IPS-15b (cell line): ENCODE measurements at regions not wholly inside any gene's neighbourhood (a gene's known extent, or its start where the extent isn't known, plus 50 kb on each side); places are given as distances from the start of the nearest gene placed in this dataset.

ENCODE experiments used
- H3K27me3 ChIP-seq: one replicate; pipeline ENCODE4 v1.6.1; 2013; ENCODE audit warnings: low read length; ENCODE audit not compliant: control insufficient read depth, insufficient read depth
- H3K36me3 ChIP-seq: one replicate; pipeline ENCODE4 v1.6.1; 2013; ENCODE audit warnings: low read length; ENCODE audit not compliant: control insufficient read depth, insufficient read depth
- H3K4me1 ChIP-seq: one replicate; pipeline ENCODE4 v1.6.1; 2013; ENCODE audit warnings: mild to moderate bottlenecking, low read length; ENCODE audit not compliant: control insufficient read depth, insufficient read depth
- H3K4me3 ChIP-seq: one replicate; pipeline ENCODE4 v1.5.1; 2013; ENCODE audit warnings: low read depth, low read length
- H3K9ac ChIP-seq: one replicate; pipeline ENCODE4 v1.6.1; 2013; ENCODE audit warnings: low read depth, mild to moderate bottlenecking, low read length
- H3K9me3 ChIP-seq: one replicate; pipeline ENCODE4 v1.6.1; 2013; ENCODE audit warnings: mild to moderate bottlenecking, low read length; ENCODE audit not compliant: control insufficient read depth, insufficient read depth

DNA sequence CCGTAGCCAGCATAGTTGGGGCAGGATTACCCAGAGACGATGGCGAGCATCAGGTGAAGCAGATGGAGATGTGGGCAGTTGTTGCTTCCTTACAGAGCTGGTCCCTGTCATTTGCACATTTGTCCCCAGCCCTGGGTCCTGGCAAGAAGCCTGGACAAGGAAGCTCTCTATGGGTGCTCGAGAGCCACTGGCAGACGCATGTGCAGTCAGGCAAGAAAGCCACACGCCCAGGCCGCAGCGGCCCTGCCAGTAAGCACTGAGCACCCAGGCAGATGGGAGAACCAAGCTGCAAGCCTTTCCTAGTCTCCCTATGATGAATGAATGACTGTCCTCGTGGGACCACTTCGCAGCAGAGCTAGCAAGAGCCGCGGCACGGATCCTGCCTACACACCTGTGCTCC, 182.8 kb downstream of the FOXO1 start:
- no peak overlapping the region for H3K9ac ChIP-seq
- peaks cover 5% of the 10 kb centered on the region for H3K4me1 ChIP-seq
- H3K36me3 ChIP-seq: no peaks in the 10 kb centered on the region
- H3K9me3 ChIP-seq: no peaks in the 10 kb centered on the region
- no peak overlapping the region for H3K4me3 ChIP-seq
- H3K27me3 ChIP-seq: no peaks in the 10 kb centered on the region

DNA sequence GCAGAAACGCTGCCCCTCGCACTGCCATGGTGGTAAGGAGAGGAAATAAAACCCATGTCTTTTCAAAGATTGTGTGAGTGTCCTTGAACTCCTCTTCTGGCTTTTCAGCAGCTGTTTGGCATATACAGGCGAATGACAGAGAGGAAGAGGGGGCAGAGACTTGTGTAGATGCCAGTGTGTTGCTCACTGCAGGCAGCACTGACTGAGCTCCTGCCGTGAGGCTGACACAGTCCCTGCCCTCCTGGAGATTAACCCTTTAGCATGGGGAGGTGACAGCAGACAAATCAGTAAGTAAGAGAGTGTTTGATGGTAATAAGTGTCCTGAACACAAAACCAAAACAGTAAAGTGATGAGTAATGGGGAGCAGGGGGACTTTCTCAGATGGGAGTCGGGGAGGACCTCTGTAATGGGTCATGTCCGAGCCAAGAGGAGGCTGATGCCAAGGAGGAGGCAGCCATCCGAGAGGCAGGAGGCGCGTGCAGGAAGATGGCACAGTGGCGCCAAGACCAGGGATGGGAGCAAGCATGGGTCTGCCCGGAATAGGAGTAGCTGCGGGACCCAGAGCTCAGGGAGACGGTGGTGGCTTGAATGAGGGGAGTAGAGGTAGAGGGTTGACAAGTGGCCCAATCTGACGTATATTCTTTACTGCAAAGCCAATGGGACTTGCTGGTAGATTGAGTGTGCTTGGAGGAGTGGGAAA, 182.2 kb downstream of the FOXO1 start:
- no peaks in the 10 kb centered on the region for H3K27me3 ChIP-seq
- peaks cover 5% of the 10 kb centered on the region for H3K4me1 ChIP-seq
- no peak overlapping the region for H3K9ac ChIP-seq
- no peak overlapping the region for H3K4me3 ChIP-seq
- no peaks in the 10 kb centered on the region for H3K36me3 ChIP-seq
- no peaks in the 10 kb centered on the region for H3K9me3 ChIP-seq

DNA sequence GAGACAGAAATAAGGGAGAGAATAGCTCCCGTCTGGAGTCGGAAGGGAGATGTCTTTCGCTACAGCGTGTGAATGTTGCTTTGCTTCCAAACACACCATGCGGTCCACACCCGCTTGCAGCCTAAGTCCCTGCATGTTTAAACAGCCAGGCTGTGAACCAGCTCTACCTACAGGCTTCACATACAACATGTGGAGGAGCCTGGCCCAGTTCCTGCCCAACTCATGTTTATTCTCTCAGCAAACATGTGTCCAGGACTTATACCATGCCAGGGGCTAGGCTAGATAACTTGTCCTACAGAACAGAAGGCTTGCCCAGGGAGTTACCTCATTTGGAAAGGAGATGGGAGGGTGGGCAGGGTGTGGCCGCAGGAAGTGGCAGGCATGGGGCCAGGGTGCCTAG, 181.5 kb downstream of the FOXO1 start:
- Histone ChIP-seq H3K4me1 (peaks cover 5% of the 10 kb centered on the region), H3K27me3 (no peaks in the 10 kb centered on the region), H3K9me3 (no peaks in the 10 kb centered on the region), H3K9ac (no peak overlapping the region), H3K4me3 (no peak overlapping the region), H3K36me3 (no peaks in the 10 kb centered on the region)

DNA sequence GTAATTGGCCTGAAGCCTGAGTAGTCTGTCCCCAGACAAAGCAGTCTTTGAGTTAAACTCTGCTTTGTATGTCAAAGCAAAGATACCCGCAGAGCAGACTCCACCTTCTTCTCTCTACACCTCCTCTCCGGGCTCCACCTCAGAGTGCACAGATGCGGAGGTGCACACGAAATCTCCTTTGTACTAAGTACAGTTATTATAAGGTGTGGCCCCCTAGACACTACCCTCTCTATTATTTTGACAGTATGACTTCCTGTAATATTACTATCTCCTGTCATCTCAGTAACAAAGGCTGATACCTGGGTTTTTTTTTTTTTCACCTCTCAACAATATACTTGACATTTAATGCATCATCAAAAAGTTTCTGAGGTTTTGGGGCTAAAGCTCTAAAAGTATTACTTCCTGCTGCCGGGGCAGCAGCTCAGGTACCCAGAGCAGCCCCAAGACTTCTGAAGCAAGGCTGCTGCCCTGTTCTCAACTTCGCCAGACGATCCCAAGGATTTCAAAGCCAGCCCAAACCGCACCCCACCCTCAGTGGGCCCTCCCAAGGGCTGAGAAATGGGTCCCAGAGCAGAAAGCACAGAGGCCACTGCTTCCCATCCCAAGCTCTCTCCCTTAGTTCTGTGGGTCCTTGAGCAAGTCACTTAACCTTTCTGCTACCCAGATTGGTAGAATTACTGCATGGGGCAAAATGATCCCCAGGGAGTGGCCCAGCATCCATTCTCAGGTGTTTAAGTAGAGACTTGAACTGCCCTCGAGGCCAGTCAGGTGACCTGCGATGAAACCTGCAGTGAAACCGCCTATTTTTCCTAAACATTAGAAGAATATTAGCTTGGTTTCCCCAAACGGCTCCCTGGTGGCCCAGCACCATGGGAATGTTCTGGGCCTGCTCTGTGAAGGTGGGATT, 180.6 kb downstream of the FOXO1 start:
- Histone ChIP-seq H3K27me3 (no peaks in the 10 kb centered on the region), H3K36me3 (no peaks in the 10 kb centered on the region), H3K9me3 (no peaks in the 10 kb centered on the region), H3K4me1 (peaks cover 5% of the 10 kb centered on the region), H3K4me3 (no peak overlapping the region), H3K9ac (no peak overlapping the region)

DNA sequence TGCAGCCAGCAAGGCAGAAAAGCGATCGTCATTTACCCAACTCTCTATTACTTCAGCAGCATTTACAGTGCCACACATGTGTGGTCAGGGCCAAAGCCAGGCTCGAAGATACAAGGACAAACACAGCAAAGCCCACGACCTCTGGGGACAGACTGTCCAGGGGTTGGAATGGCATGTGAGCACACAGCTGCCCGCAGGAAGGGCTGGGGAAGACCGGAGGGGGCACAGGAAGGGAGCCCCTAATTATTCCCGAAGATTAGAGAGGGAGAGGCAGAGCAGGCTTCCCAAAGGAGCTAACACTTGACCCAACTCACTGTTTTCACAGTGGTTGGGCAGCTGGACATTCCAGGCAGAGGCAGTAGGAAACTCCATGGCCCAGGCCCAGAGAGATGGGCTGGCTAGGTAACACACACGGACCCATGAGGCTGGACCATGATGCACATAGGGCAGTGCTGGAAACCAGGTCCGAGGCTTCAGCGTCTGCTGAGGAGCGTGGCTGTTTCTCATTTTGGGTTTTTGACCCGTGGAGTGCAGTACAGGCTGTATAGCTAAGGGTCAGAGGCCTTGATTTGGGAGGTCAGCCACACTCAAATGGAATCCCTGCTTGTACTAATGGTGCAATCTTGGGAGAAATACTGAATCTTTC, 179.8 kb downstream of the FOXO1 start:
- Histone ChIP-seq H3K9me3 (no peaks in the 10 kb centered on the region), H3K9ac (no peak overlapping the region), H3K36me3 (no peaks in the 10 kb centered on the region), H3K27me3 (no peaks in the 10 kb centered on the region), H3K4me3 (no peak overlapping the region), H3K4me1 (peaks cover 5% of the 10 kb centered on the region)

DNA sequence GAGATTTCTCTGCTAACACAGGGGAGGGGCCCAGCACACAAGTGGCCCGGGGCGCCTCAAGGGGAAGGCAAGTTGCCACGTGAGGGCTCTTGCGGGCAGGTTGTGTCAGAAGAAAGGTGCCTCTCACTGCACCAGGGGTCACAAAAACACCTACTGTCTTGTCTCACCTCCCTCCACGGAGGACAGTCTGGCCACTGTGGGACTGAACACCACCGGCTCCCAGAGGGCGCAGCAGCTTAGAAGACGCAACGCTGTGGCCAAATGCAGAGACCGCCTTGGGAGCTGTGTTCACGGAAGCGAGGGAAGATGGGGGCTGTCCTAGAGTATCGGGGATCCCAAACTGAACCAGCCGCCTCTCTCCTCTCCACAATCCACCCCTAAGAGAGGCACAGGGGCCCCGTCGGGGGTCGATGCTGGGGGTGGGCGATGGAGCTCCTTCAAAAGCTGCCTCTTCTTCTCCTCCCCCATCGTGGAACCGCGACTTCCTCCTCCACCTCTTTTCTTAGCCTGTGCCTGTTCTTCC, 177.5 kb downstream of the FOXO1 start:
- Histone ChIP-seq H3K36me3 (no peaks in the 10 kb centered on the region), H3K9ac (no peak overlapping the region), H3K27me3 (no peaks in the 10 kb centered on the region), H3K4me3 (no peak overlapping the region), H3K4me1 (peaks cover 5% of the 10 kb centered on the region), H3K9me3 (no peaks in the 10 kb centered on the region)

DNA sequence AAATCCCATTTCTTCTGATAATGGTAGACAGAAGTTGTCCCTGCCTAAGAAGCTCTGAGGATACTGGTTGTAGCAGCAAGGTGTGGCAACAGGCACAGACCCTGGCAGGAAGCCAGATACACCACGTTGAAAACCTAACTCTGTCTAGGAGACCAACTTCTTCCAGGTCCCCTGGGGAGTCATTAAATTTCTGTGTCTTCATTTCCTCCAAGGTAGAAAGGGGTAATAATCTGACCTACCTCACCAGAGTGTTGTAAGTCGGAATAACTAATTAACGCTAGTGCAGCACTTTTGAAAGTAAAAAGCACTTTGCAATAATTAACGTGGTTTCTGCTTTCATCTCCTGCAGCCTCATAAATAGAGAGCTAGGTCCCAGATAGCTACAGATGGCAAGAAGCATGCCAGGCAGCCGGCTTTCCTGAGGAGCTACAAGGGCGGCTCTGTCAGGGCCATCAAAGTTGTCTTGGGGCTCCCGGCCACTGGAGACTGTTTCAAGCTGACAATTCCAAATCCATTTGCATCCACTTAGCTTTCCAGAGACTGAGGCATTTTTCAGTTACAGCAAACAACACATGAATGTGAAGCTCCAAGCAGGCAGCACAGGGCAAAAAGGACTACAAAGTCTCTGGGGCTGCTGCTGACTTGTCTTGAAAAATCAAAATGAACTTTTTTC, 176.2 kb downstream of the FOXO1 start:
- Histone ChIP-seq H3K9ac (no peak overlapping the region), H3K9me3 (no peaks in the 10 kb centered on the region), H3K27me3 (no peaks in the 10 kb centered on the region), H3K4me1 (peaks cover 10% of the 10 kb centered on the region), H3K4me3 (no peak overlapping the region), H3K36me3 (no peaks in the 10 kb centered on the region)

DNA sequence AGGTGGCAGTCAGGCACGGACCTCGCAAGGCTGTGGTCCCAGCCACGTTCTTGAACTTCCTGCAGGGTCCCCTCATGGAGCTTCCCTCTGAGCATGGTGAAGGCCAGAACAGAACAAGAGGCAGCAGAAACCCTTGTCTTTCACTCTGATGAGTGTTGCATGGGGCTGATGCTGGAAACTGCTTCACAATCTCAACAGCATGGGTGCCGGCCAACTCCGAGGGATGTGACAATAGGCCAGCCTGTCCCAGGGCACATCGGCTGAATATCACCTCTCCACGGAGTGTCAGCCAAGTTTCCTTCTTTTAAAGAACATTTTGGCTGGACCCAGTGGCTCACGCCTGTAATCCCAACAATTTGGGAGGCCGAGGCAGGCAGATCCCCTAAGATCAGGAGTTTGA, 173.9 kb downstream of the FOXO1 start:
- peaks cover 5% of the 10 kb centered on the region for H3K4me1 ChIP-seq
- H3K9me3 ChIP-seq: no peaks in the 10 kb centered on the region
- H3K4me3 ChIP-seq: no peak overlapping the region
- H3K9ac ChIP-seq: no peak overlapping the region
- no peaks in the 10 kb centered on the region for H3K36me3 ChIP-seq
- H3K27me3 ChIP-seq: no peaks in the 10 kb centered on the region

DNA sequence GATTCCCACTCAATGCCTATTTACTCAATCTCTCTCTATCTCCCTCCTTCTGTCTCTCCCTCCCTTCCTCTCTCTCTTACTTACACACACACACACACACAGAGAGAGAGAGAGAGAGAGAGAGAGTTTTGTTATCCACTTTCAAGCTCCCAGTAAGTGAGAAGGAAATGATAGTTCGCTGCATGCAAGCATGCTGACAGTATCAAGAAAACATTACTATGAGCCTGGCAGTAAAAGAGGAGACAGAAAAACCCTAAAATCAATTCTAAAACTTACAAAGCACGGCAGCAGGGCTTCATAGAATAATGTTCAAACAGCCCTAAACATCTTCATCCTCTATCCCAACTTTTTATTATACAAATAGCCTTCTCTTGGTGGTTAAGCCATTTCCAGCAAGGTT, 171.9 kb downstream of the FOXO1 start:
- H3K9ac ChIP-seq: no peak overlapping the region
- H3K36me3 ChIP-seq: no peaks in the 10 kb centered on the region

DNA sequence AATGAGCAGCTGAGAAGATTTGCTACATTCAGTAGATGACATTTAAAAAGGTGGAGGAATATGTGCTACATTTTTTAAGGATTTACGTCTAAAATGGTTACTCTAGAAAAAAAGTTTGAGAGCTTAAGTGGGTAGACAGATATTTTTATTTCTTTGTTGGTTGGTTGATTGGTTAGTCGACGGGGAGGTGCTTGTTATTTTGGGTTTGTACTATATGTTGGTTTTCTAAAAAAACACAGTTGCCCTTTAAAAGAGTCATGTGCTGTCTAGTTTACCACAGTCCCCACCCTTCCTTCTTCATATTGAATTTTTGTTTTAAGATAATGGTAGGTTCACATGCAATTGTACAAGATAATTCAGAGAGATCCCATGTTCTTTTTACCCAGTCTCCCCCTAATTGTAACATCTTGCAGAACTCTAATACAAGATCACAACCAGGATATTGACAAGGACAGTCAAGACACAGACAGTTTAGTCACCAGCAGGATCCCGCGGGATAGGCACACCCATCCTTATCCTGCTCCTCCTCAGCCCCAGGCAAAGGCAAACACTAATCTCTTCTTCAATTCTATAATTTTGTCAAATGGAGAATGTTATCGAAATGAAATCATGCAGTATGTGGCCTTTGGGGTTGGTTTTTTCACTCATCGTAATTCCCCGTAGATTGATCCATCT, 171.4 kb downstream of the FOXO1 start:
- no peaks in the 10 kb centered on the region for H3K9me3 ChIP-seq
- H3K4me3 ChIP-seq: no peak overlapping the region
- peaks cover 5% of the 10 kb centered on the region for H3K4me1 ChIP-seq
- no peaks in the 10 kb centered on the region for H3K27me3 ChIP-seq
- H3K36me3 ChIP-seq: no peaks in the 10 kb centered on the region
- no peak overlapping the region for H3K9ac ChIP-seq

More for the DNA sequence above, 171.9 kb downstream of the FOXO1 start:
- Histone ChIP-seq H3K4me1 (peaks cover 5% of the 10 kb centered on the region), H3K9me3 (no peaks in the 10 kb centered on the region), H3K27me3 (no peaks in the 10 kb centered on the region), H3K4me3 (no peak overlapping the region)

DNA sequence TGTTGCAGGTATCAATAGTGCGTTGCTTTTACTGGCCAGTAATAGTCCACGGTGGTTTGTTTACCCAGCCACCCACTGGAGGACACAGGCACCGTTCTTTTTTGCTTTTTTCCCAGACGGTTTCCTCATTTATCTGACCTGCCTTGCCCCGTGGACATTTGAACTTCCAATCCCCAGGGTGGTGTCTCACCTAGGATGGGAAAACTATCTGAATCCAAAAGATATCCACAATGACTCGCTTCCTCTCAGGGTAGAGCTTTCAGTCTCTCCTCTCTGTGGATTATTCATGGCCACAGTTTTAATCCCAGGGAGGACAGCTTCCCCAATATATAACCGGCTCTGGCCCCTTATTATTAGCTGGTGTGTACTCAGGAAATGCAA, 170.8 kb downstream of the FOXO1 start:
- Histone ChIP-seq H3K9ac (no peak overlapping the region), H3K4me1 (peaks cover 5% of the 10 kb centered on the region)

More for the DNA sequence above, 170.8 kb downstream of the FOXO1 start:
- no peaks in the 10 kb centered on the region for H3K27me3 ChIP-seq
- no peaks in the 10 kb centered on the region for H3K9me3 ChIP-seq
- H3K36me3 ChIP-seq: no peaks in the 10 kb centered on the region
- no peak overlapping the region for H3K4me3 ChIP-seq
